ENCODE measurements at regions not wholly inside any gene's neighbourhood (a gene's known extent, or its start where the extent isn't known, plus 50 kb on each side); places are given as distances from the start of the nearest gene placed in this dataset.

GRCh38 chr7:36802459-36803135 lies 78.3 kb upstream of the AOAH start:
- no peak for DNase-seq

GRCh38 chr7:36796850-36797536 lies 72.7 kb upstream of the AOAH start:
- DNase-seq, result no peak

- DNase-seq, result no peak
Observed at GRCh38 chr7:36795451-36796021, 71.2 kb upstream of the AOAH start.

- no peak for DNase-seq
Observed at GRCh38 chr7:36794689-36795088, 70.4 kb upstream of the AOAH start.

- no peak for DNase-seq
Observed at GRCh38 chr7:36792421-36792820, 68.1 kb upstream of the AOAH start.

- DNase-seq, result no peak
Observed at GRCh38 chr7:36790311-36790787, 66.1 kb upstream of the AOAH start.

GRCh38 chr7:36788825-36789470 lies 64.7 kb upstream of the AOAH start:
- DNase-seq, result no peak

GRCh38 chr7:36787933-36788378 lies 63.7 kb upstream of the AOAH start:
- no peak for DNase-seq

- DNase-seq, result peak; percentile 42 to 56
Observed at GRCh38 chr7:36784991-36785940, 61.0 kb upstream of the AOAH start.

- DNase-seq, result no peak
Observed at GRCh38 chr7:36781011-36781738, 56.9 kb upstream of the AOAH start.

GRCh38 chr7:36777855-36778254 lies 53.6 kb upstream of the AOAH start:
- no peak for DNase-seq

GRCh38 chr7:36777062-36777461 lies 52.8 kb upstream of the AOAH start:
- no peak for DNase-seq

- DNase-seq, result no peak
Observed at GRCh38 chr7:36775676-36776075, 51.4 kb upstream of the AOAH start.

- no peak for DNase-seq
Observed at GRCh38 chr7:36775061-36775620, 50.8 kb upstream of the AOAH start.

Measured in activated CD4-positive, alpha-beta T cell treated with anti-CD3 and anti-CD28 coated beads, Interleukin-2, amount 50 U/mL, for 48 hours (primary cell).